Right atrium auricular region (tissue), 2 donors: ENCODE measurements at regions not wholly inside any gene's neighbourhood (a gene's known extent, or its start where the extent isn't known, plus 50 kb on each side); places are given as distances from the start of the nearest gene placed in this dataset.
A peak's percentile ranks its signal among the peaks of the same experiment; 100 is the strongest.

Experiments
- DNase-seq: peaks from one replicate; pipeline ENCODE4 v3.0.0-alpha.2; 2019; ENCODE audit warnings: low spot score
- H3K27ac ChIP-seq, 2 donors: fragments of 200-600 bp; sonication (generic); 1 replicate in 1 of 2; 2 replicates in 1 of 2; pipeline ENCODE4 v1.5.1; 2016 to 2019
- H3K27me3 ChIP-seq, 2 donors: fragments of 200-600 bp; sonication (generic); one replicate each; pipeline versions ENCODE4 v1.5.1 to v1.6.0; 2017 to 2019
- H3K36me3 ChIP-seq: fragments of 200-600 bp; sonication (generic); one replicate; pipeline ENCODE4 v1.5.1; 2016
- H3K4me1 ChIP-seq, 2 donors: fragments of 200-600 bp; sonication (generic); one replicate each; pipeline versions ENCODE4 v1.5.1 to v1.6.0; 2017 to 2019
- H3K4me3 ChIP-seq, 2 donors: fragments of 200-600 bp; sonication (generic); 1 replicate in 1 of 2; 2 replicates in 1 of 2; pipeline ENCODE4 v1.5.1; 2017 to 2019; ENCODE audit warnings: mild to moderate bottlenecking in 1 of 2, moderate library complexity in 1 of 2
- H3K9me3 ChIP-seq, 2 donors: fragments of 200-600 bp; sonication (generic); one replicate each; pipeline ENCODE4 v1.5.1; 2019
- CTCF ChIP-seq, 2 donors: fragments of 200-600 bp; sonication (generic); IDR thresholded peaks; one replicate each; pipeline ENCODE4 v1.5.1; 2019; ENCODE audit warnings: antibody characterized with exemption in 2 of 2

GRCh38 chr2:129847043-129847442 lies 132.4 kb upstream of the RAB6C start:
- Histone ChIP-seq H3K4me1 (no peaks in the 10 kb centered on the region), H3K27me3 (no peaks in the 10 kb centered on the region), H3K36me3 (no peaks in the 10 kb centered on the region), H3K4me3 (no peak overlapping the region), H3K9me3 (no peaks in the 10 kb centered on the region), H3K27ac (no peak overlapping the region)
- no peak for DNase-seq
- no peak for TF ChIP-seq CTCF (IDR thresholded peaks at IDR 0.05)

GRCh38 chr2:129849559-129850160 lies 129.8 kb upstream of the RAB6C start:
- Histone ChIP-seq H3K36me3 (no peaks in the 10 kb centered on the region), H3K4me3 (no peak overlapping the region), H3K27ac (no peak overlapping the region), H3K9me3 (no peaks in the 10 kb centered on the region), H3K27me3 (no peaks in the 10 kb centered on the region), H3K4me1 (no peaks in the 10 kb centered on the region)
- DNase-seq = no peak
- TF ChIP-seq CTCF (IDR thresholded peaks at IDR 0.05) = peak; percentile 53 to 82

GRCh38 chr2:129857200-129857599 lies 122.3 kb upstream of the RAB6C start:
- Histone ChIP-seq H3K27ac (no peak overlapping the region), H3K9me3 (no peaks in the 10 kb centered on the region), H3K36me3 (no peaks in the 10 kb centered on the region), H3K27me3 (no peaks in the 10 kb centered on the region), H3K4me1 (no peaks in the 10 kb centered on the region), H3K4me3 (no peak overlapping the region)
- DNase-seq = no peak
- TF ChIP-seq CTCF (IDR thresholded peaks at IDR 0.05) = no peak

GRCh38 chr2:129859175-129859574 lies 120.3 kb upstream of the RAB6C start:
- Histone ChIP-seq H3K36me3 (no peaks in the 10 kb centered on the region), H3K9me3 (no peaks in the 10 kb centered on the region), H3K27ac (no peak overlapping the region), H3K4me3 (no peak overlapping the region), H3K4me1 (no peaks in the 10 kb centered on the region), H3K27me3 (no peaks in the 10 kb centered on the region)
- DNase-seq = no peak
- peak in 1 of 2 donors; percentile 13 for TF ChIP-seq CTCF (IDR thresholded peaks at IDR 0.05)

GRCh38 chr2:129860088-129860487 lies 119.4 kb upstream of the RAB6C start:
- Histone ChIP-seq H3K9me3 (no peaks in the 10 kb centered on the region), H3K36me3 (no peaks in the 10 kb centered on the region), H3K4me3 (no peak overlapping the region), H3K4me1 (no peaks in the 10 kb centered on the region), H3K27me3 (no peaks in the 10 kb centered on the region), H3K27ac (no peak overlapping the region)
- no peak for TF ChIP-seq CTCF (IDR thresholded peaks at IDR 0.05)
- DNase-seq = no peak

- Histone ChIP-seq H3K4me1 (no peaks in the 10 kb centered on the region), H3K9me3 (no peaks in the 10 kb centered on the region), H3K27ac (no peak overlapping the region), H3K4me3 (no peak overlapping the region), H3K27me3 (no peaks in the 10 kb centered on the region), H3K36me3 (no peaks in the 10 kb centered on the region)
- TF ChIP-seq CTCF (IDR thresholded peaks at IDR 0.05) = no peak
- no peak for DNase-seq
Measured at GRCh38 chr2:129861666-129862288, 117.7 kb upstream of the RAB6C start.
